IPS-20b (cell line): ENCODE measurements at regions not wholly inside any gene's neighbourhood (a gene's known extent, or its start where the extent isn't known, plus 50 kb on each side); places are given as distances from the start of the nearest gene placed in this dataset.
"Not testable (repeated sequence)": the region's sequence is repeated elsewhere in the genome, so short reads cannot be mapped to it uniquely, and the experiment has no call there.

Source experiments
- H3K27ac ChIP-seq: one replicate; pipeline ENCODE4 v1.5.1; 2013; ENCODE audit warnings: low read length
- H3K27me3 ChIP-seq: 2 replicates; pipeline ENCODE4 v1.6.1; 2013; ENCODE audit warnings: mild to moderate bottlenecking, low read length, inconsistent platforms; ENCODE audit not compliant: insufficient read depth
- H3K36me3 ChIP-seq: 2 replicates; pipeline ENCODE4 v1.6.1; 2013; ENCODE audit warnings: low read depth, mild to moderate bottlenecking, inconsistent platforms, low read length, moderate library complexity; ENCODE audit not compliant: insufficient read depth
- H3K4me1 ChIP-seq: 2 replicates; pipeline ENCODE4 v1.6.1; 2013; ENCODE audit warnings: mild to moderate bottlenecking, control low read depth, inconsistent platforms, low read length, moderate library complexity; ENCODE audit not compliant: insufficient read depth
- H3K4me3 ChIP-seq: 2 replicates; pipeline ENCODE4 v1.5.1; 2013; ENCODE audit warnings: mild to moderate bottlenecking, low read length, inconsistent platforms
- H3K9ac ChIP-seq: 2 replicates; pipeline ENCODE4 v1.6.1; 2013; ENCODE audit warnings: low read depth, mild to moderate bottlenecking, inconsistent platforms, low read length, moderate library complexity
- H3K9me3 ChIP-seq: 2 replicates; pipeline ENCODE4 v1.6.1; 2013; ENCODE audit warnings: mild to moderate bottlenecking, low read depth, low read length, inconsistent platforms; ENCODE audit not compliant: insufficient read depth

GRCh38 chr2:41180387-41180786, 728.5 kb upstream of the SLC8A1 start:
- no peaks in the 10 kb centered on the region for H3K9me3 ChIP-seq
- no peaks in the 10 kb centered on the region for H3K4me1 ChIP-seq
- H3K27ac ChIP-seq, result no peak overlapping the region
- H3K27me3 ChIP-seq, result no peaks in the 10 kb centered on the region
- no peaks in the 10 kb centered on the region for H3K36me3 ChIP-seq
- no peak overlapping the region for H3K4me3 ChIP-seq
- H3K9ac ChIP-seq, result no peak overlapping the region

- Histone ChIP-seq H3K27me3 (no peaks in the 10 kb centered on the region), H3K4me3 (no peak overlapping the region), H3K27ac (no peak overlapping the region), H3K4me1 (no peaks in the 10 kb centered on the region), H3K9me3 (no peaks in the 10 kb centered on the region), H3K9ac (no peak overlapping the region), H3K36me3 (no peaks in the 10 kb centered on the region)
Observed at GRCh38 chr2:41182961-41183360, 731.1 kb upstream of the SLC8A1 start.

- H3K36me3 ChIP-seq, result no peaks in the 10 kb centered on the region
- no peak overlapping the region for H3K27ac ChIP-seq
- no peak overlapping the region for H3K4me3 ChIP-seq
- H3K4me1 ChIP-seq, result no peaks in the 10 kb centered on the region
- H3K9me3 ChIP-seq, result no peaks in the 10 kb centered on the region
- no peaks in the 10 kb centered on the region for H3K27me3 ChIP-seq
- H3K9ac ChIP-seq, result no peak overlapping the region
Observed at GRCh38 chr2:41187376-41188122, 735.7 kb upstream of the SLC8A1 start.

- Histone ChIP-seq H3K27ac (no peak overlapping the region), H3K36me3 (no peaks in the 10 kb centered on the region), H3K4me1 (no peaks in the 10 kb centered on the region), H3K9me3 (no peaks in the 10 kb centered on the region), H3K4me3 (no peak overlapping the region), H3K9ac (no peak overlapping the region), H3K27me3 (no peaks in the 10 kb centered on the region)
Observed at GRCh38 chr2:41194230-41194629, 742.3 kb upstream of the SLC8A1 start.

GRCh38 chr2:41197781-41198180, 745.9 kb upstream of the SLC8A1 start:
- Histone ChIP-seq H3K4me1 (no peaks in the 10 kb centered on the region), H3K27me3 (no peaks in the 10 kb centered on the region), H3K36me3 (no peaks in the 10 kb centered on the region)

GRCh38 chr2:41199334-41199733, 747.4 kb upstream of the SLC8A1 start:
- no peaks in the 10 kb centered on the region for H3K27me3 ChIP-seq
- no peaks in the 10 kb centered on the region for H3K9me3 ChIP-seq
- no peak overlapping the region for H3K4me3 ChIP-seq
- H3K9ac ChIP-seq, result no peak overlapping the region
- no peak overlapping the region for H3K27ac ChIP-seq
- H3K36me3 ChIP-seq, result no peaks in the 10 kb centered on the region
- H3K4me1 ChIP-seq, result no peaks in the 10 kb centered on the region; the same call in 1 of the 2 replicates

More at GRCh38 chr2:41197781-41198180, 745.9 kb upstream of the SLC8A1 start:
- Histone ChIP-seq H3K27ac (no peak overlapping the region), H3K4me3 (no peak overlapping the region), H3K9ac (no peak overlapping the region), H3K9me3 (no peaks in the 10 kb centered on the region)

- Histone ChIP-seq H3K27ac (no peak overlapping the region), H3K4me1 (no peaks in the 10 kb centered on the region; the same call in 1 of the 2 replicates), H3K9ac (no peak overlapping the region), H3K27me3 (no peaks in the 10 kb centered on the region), H3K36me3 (no peaks in the 10 kb centered on the region), H3K9me3 (no peaks in the 10 kb centered on the region), H3K4me3 (no peak overlapping the region)
Observed at GRCh38 chr2:41204315-41204714, 752.4 kb upstream of the SLC8A1 start.

GRCh38 chr2:41206004-41206403, 754.1 kb upstream of the SLC8A1 start:
- no peak overlapping the region for H3K4me3 ChIP-seq
- no peaks in the 10 kb centered on the region for H3K27me3 ChIP-seq
- H3K9me3 ChIP-seq, result no peaks in the 10 kb centered on the region
- no peak overlapping the region for H3K9ac ChIP-seq
- H3K36me3 ChIP-seq, result no peaks in the 10 kb centered on the region
- H3K4me1 ChIP-seq, result no peaks in the 10 kb centered on the region; the same call in 1 of the 2 replicates
- H3K27ac ChIP-seq, result no peak overlapping the region

- Histone ChIP-seq H3K4me1 (no peaks in the 10 kb centered on the region; the same call in 1 of the 2 replicates), H3K4me3 (no peak overlapping the region), H3K27ac (no peak overlapping the region), H3K9me3 (no peaks in the 10 kb centered on the region), H3K9ac (no peak overlapping the region), H3K36me3 (no peaks in the 10 kb centered on the region), H3K27me3 (no peaks in the 10 kb centered on the region)
Observed at GRCh38 chr2:41207578-41207977, 755.7 kb upstream of the SLC8A1 start.

GRCh38 chr2:41210030-41210429, 758.1 kb upstream of the SLC8A1 start:
- H3K9me3 ChIP-seq, H3K9ac ChIP-seq, H3K27ac ChIP-seq, H3K4me3 ChIP-seq, H3K4me1 ChIP-seq, H3K36me3 ChIP-seq, H3K27me3 ChIP-seq: not testable (repeated sequence)

- H3K9ac ChIP-seq, result no peak overlapping the region
- no peak overlapping the region for H3K27ac ChIP-seq
- H3K27me3 ChIP-seq, result no peaks in the 10 kb centered on the region
- H3K9me3 ChIP-seq, result no peaks in the 10 kb centered on the region
- no peaks in the 10 kb centered on the region for H3K36me3 ChIP-seq
- no peak overlapping the region for H3K4me3 ChIP-seq
- H3K4me1 ChIP-seq, result no peaks in the 10 kb centered on the region
Observed at GRCh38 chr2:41216978-41217377, 765.1 kb upstream of the SLC8A1 start.

- no peak overlapping the region for H3K9ac ChIP-seq
- H3K27ac ChIP-seq, result no peak overlapping the region
- no peaks in the 10 kb centered on the region for H3K9me3 ChIP-seq
- no peak overlapping the region for H3K4me3 ChIP-seq
- no peaks in the 10 kb centered on the region for H3K4me1 ChIP-seq
- no peaks in the 10 kb centered on the region for H3K36me3 ChIP-seq
- no peaks in the 10 kb centered on the region for H3K27me3 ChIP-seq
Observed at GRCh38 chr2:41222593-41222992, 770.7 kb upstream of the SLC8A1 start.
